ENCODE measurements at regions not wholly inside any gene's neighbourhood (a gene's known extent, or its start where the extent isn't known, plus 50 kb on each side); places are given as distances from the start of the nearest gene placed in this dataset.

DNA sequence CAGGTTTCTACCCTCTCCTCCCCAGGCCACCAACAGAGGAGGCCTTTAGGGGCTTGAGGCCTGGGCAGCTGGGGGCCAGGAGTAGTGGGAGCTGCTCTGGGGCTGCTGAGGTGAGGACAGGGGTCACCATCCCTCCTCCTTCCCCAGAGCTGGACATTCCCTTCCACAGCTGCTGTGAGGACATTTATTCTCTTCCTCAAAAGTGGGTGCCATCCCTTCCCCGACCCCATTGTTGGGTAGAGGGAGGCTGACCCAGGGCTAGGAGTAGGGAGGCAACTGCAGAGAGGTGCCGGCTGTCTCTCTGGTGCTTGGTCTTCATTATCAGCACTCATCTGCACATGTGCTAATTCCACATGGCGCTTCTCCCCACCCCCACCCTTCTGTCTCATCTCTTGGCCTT, 113.9 kb upstream of the FBXL7 start:
- H3K4me2 ChIP-seq (ENCODE audit: insufficient read depth in 1 of 2, low read depth in 2 of 2, low read length in 2 of 2), result no peak overlapping the region; a peak in 1 of 4 replicates
- no peaks in the 10 kb centered on the region for H3K9me3 ChIP-seq (ENCODE audit: insufficient read depth in 2 of 2, low read depth in 1 of 2, low read length in 1 of 2)
- H3K79me1 ChIP-seq (ENCODE audit: low read depth, low read length), result no peaks in the 10 kb centered on the region
- H2BK12ac ChIP-seq (ENCODE audit: low read depth, low read length), result no peak overlapping the region
- no peaks in the 10 kb centered on the region for H3K23me2 ChIP-seq (ENCODE audit: low read depth, low read length)
- no peak overlapping the region for H3K14ac ChIP-seq (ENCODE audit: insufficient read length)
- no peak overlapping the region for H3K4me3 ChIP-seq (ENCODE audit: extremely low read depth in 1 of 4, insufficient read depth in 2 of 4, low read depth in 3 of 4, low read length in 4 of 4)
- no peak overlapping the region for H2AK5ac ChIP-seq (ENCODE audit: low read depth, low read length)
- no peak overlapping the region for H2BK15ac ChIP-seq (ENCODE audit: low read length)
- no peaks in the 10 kb centered on the region for H3K36me3 ChIP-seq (ENCODE audit: control insufficient read depth in 2 of 4, insufficient read depth in 4 of 4, low read length in 3 of 4)
- 78% methylated on average over 3 of the region's 3 CpGs; no CpG with 5 or more reads in 1 of the 2 experiments for WGBS, 2 experiments (ENCODE audit: extremely low coverage in 1 of 2, insufficient coverage in 1 of 2, insufficient read length in 1 of 2, insufficient replicate concordance in 2 of 2, low coverage in 1 of 2, low lambda C conversion rate in 2 of 2, missing lambda C conversion rate in 1 of 2)
- no peak overlapping the region for H3K27ac ChIP-seq (ENCODE audit: low read depth, low read length)
- no peak overlapping the region for H3K9ac ChIP-seq (replicated peaks in 1 of 4; ENCODE audit: extremely low read depth in 1 of 4, low read depth in 3 of 4, low read length in 3 of 4)
- no peak for FAIRE-seq
- no peak overlapping the region for H2AFZ ChIP-seq (ENCODE audit: low read length)
- H3K4me1 ChIP-seq (replicated peaks in 1 of 4; ENCODE audit: control insufficient read depth in 3 of 4, insufficient read depth in 4 of 4, low read length in 3 of 4), result no peaks in the 10 kb centered on the region; a peak in 1 of 7 replicates
- H3K27me3 ChIP-seq (replicated peaks in 1 of 4; ENCODE audit: control insufficient read depth in 3 of 4, extremely low read depth in 1 of 4, insufficient read depth in 3 of 4, low read length in 3 of 4), result no peaks in the 10 kb centered on the region
- no peak overlapping the region for H2BK20ac ChIP-seq (ENCODE audit: low read length)
- H4K91ac ChIP-seq (replicated peaks; ENCODE audit: insufficient read length, low read length), result no peak overlapping the region
- H4K5ac ChIP-seq (ENCODE audit: insufficient read length, low read depth, low read length), result no peak overlapping the region
- DNase-seq (ENCODE audit: low read depth in 1 of 2, low spot score in 2 of 2), result no peak
- ChIA-PET POLR2A (ENCODE audit: partially characterized antibody) (no interaction called here), CTCF (ENCODE audit: partially characterized antibody) (interaction anchor here (0.6 to 1.6 kb wide), 2 partner anchors 50 to 608 kb away, joined by 3 read pairs; no protein-coding TSS in a partner anchor)
- H2BK5ac ChIP-seq (ENCODE audit: low read depth, low read length), result no peak overlapping the region
- no peak overlapping the region for H3K4ac ChIP-seq (replicated peaks; ENCODE audit: insufficient read length, low read depth, low read length)
- no peak overlapping the region for H3K56ac ChIP-seq (replicated peaks; ENCODE audit: insufficient read length, low read depth, low read length)
- no peak overlapping the region for H3K23ac ChIP-seq (ENCODE audit: insufficient read length)
- no peaks in the 10 kb centered on the region for H4K20me1 ChIP-seq (replicated peaks in 1 of 2; ENCODE audit: control insufficient read depth in 1 of 2, insufficient read depth in 2 of 2, low read length in 2 of 2)
- no peak overlapping the region for H4K8ac ChIP-seq (ENCODE audit: extremely low read depth, insufficient read depth, low read length)
- no peak overlapping the region; the same call in 1 of the 2 replicates for H3K18ac ChIP-seq (ENCODE audit: extremely low read depth, low read length)
- H3K79me2 ChIP-seq (ENCODE audit: control insufficient read depth in 1 of 2, insufficient read depth in 2 of 2, low read length in 2 of 2), result no peaks in the 10 kb centered on the region
- no peak overlapping the region for H2BK120ac ChIP-seq (replicated peaks; ENCODE audit: low read depth, low read length)
- no peak for TF ChIP-seq KDM5A (IDR thresholded peaks at IDR 0.05; ENCODE audit: low read length)
- no peak for TF ChIP-seq SIN3A (conservative IDR thresholded peaks at IDR 0.05 in 1 of 2, IDR thresholded peaks at IDR 0.05 in 1 of 2; ENCODE audit: low read depth in 1 of 2, low read length in 2 of 2)
- TF ChIP-seq, protein P1, sequence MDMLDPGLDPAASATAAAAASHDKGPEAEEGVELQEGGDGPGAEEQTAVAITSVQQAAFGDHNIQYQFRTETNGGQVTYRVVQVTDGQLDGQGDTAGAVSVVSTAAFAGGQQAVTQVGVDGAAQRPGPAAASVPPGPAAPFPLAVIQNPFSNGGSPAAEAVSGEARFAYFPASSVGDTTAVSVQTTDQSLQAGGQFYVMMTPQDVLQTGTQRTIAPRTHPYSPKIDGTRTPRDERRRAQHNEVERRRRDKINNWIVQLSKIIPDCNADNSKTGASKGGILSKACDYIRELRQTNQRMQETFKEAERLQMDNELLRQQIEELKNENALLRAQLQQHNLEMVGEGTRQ (IDR thresholded peaks at IDR 0.05; ENCODE audit: low read length), result no peak
- TF ChIP-seq NRF1 (IDR thresholded peaks at IDR 0.05; ENCODE audit: low read depth, low read length), result no peak
- no peak for TF ChIP-seq TBP (IDR thresholded peaks at IDR 0.05; ENCODE audit: low read depth, low read length)
- no peak for TF ChIP-seq KDM1A (IDR thresholded peaks at IDR 0.05; ENCODE audit: borderline replicate concordance, low read length)

All from H1 (cell line).